ENCODE measurements at regions not wholly inside any gene's neighbourhood (a gene's known extent, or its start where the extent isn't known, plus 50 kb on each side); places are given as distances from the start of the nearest gene placed in this dataset.

DNA sequence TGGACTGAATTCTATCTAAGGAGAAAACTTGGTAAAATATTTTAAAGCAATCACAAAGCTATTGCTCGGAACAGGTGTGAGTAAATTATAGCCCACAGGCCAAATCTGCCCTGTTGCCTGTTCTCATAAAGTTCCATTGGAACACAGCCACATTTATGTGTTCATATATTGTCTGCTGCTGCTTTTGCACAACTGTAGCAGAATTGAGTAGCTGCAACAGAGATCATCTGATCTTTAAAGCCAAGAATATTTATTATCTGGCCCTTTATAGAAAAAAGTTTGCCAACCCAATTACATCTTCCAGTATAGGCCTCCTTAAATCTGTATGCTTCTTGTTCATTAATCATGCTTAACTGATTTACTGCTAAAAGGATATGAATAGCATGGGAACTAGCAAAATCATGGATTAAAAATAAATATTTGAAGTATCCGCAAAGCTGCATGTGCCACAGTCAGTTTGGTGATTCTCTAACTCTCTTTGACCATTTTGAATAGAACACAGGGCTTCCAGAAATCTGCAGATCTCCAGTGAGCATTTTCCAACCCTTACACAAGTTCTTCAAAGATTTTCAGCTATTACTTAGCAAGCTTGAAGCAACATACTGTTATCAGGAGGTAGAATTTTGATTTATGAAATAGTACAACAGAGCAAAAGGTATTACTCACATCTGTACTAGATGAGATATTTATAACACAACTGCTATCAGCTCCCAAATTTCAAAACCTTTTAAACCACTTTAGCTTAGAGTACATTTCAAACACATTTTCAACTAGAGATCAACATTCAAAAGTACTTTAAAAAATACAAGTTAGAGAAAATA is 312.6 kb upstream of the ID4 start:
- TF ChIP-seq EP300 (IDR thresholded peaks at IDR 0.05) (no peak), POLR2AphosphoS5 (IDR thresholded peaks at IDR 0.05) (no peak)
- TF ChIP-seq, protein P1, sequence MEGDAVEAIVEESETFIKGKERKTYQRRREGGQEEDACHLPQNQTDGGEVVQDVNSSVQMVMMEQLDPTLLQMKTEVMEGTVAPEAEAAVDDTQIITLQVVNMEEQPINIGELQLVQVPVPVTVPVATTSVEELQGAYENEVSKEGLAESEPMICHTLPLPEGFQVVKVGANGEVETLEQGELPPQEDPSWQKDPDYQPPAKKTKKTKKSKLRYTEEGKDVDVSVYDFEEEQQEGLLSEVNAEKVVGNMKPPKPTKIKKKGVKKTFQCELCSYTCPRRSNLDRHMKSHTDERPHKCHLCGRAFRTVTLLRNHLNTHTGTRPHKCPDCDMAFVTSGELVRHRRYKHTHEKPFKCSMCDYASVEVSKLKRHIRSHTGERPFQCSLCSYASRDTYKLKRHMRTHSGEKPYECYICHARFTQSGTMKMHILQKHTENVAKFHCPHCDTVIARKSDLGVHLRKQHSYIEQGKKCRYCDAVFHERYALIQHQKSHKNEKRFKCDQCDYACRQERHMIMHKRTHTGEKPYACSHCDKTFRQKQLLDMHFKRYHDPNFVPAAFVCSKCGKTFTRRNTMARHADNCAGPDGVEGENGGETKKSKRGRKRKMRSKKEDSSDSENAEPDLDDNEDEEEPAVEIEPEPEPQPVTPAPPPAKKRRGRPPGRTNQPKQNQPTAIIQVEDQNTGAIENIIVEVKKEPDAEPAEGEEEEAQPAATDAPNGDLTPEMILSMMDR (IDR thresholded peaks at IDR 0.05), result no peak

Measured in sigmoid colon (tissue), 4 donors.